ENCODE measurements at regions not wholly inside any gene's neighbourhood (a gene's known extent, or its start where the extent isn't known, plus 50 kb on each side); places are given as distances from the start of the nearest gene placed in this dataset.

GRCh38 chr2:105691947-105692390 is 52.7 kb upstream of the NCK2 start:
- CTCF ChIA-PET = no interaction called here
- Mint-ChIP-seq H3K36me3 (ENCODE audit: insufficient read depth, unreplicated experiment) (peaks cover 4% of the 10 kb centered on the region), H3K27me3 (ENCODE audit: insufficient read depth, unreplicated experiment) (peaks cover 3% of the 10 kb centered on the region), H3K4me3 (ENCODE audit: unreplicated experiment) (no peak overlapping the region), H3K27ac (ENCODE audit: low read depth, unreplicated experiment) (no peak overlapping the region), H3K9me3 (ENCODE audit: unreplicated experiment) (peaks cover 7% of the 10 kb centered on the region), H3K4me1 (ENCODE audit: insufficient read depth, unreplicated experiment) (no peaks in the 10 kb centered on the region)
- DNase-seq (ENCODE audit: unreplicated experiment) = no peak
- BruUV-seq (replicated peaks) = no TSS peak
- intact Hi-C loops (cut with micrococcal nuclease) = no loop called here
- POLR2A ChIA-PET = no interaction called here
- TF ChIP-seq CTCF (IDR thresholded peaks at IDR 0.05; ENCODE audit: unreplicated experiment) = no peak

DNA sequence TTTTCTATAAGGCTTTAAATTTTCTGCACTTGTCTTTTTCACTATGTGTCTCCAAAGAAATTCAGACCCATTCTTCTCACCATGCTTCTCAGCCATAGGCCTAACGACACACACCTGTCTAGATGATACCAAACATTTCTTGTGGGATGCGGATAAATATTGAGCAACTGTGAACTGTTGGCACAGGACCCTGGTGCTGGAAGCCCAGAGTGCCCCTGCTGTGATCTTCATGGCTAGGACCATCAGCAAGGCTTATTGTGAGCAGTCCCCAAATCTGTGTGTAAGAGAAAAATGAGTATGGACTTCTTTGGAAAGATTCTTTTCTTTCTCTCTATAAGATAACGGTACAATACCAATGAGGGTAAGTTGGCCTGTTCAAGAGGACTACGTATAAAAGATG is 54.1 kb upstream of the NCK2 start:
- Mint-ChIP-seq H3K27me3 (ENCODE audit: insufficient read depth, unreplicated experiment) (no peaks in the 10 kb centered on the region), H3K4me1 (ENCODE audit: insufficient read depth, unreplicated experiment) (no peaks in the 10 kb centered on the region), H3K9me3 (ENCODE audit: unreplicated experiment) (peaks cover 7% of the 10 kb centered on the region), H3K27ac (ENCODE audit: low read depth, unreplicated experiment) (no peak overlapping the region), H3K4me3 (ENCODE audit: unreplicated experiment) (no peak overlapping the region), H3K36me3 (ENCODE audit: insufficient read depth, unreplicated experiment) (peaks cover 4% of the 10 kb centered on the region)
- BruUV-seq (replicated peaks) = no TSS peak
- CTCF ChIA-PET = no interaction called here
- no peak for TF ChIP-seq CTCF (IDR thresholded peaks at IDR 0.05; ENCODE audit: unreplicated experiment)
- POLR2A ChIA-PET = no interaction called here
- intact Hi-C loops (cut with micrococcal nuclease) = no loop called here
- no peak for DNase-seq (ENCODE audit: unreplicated experiment)

DNA sequence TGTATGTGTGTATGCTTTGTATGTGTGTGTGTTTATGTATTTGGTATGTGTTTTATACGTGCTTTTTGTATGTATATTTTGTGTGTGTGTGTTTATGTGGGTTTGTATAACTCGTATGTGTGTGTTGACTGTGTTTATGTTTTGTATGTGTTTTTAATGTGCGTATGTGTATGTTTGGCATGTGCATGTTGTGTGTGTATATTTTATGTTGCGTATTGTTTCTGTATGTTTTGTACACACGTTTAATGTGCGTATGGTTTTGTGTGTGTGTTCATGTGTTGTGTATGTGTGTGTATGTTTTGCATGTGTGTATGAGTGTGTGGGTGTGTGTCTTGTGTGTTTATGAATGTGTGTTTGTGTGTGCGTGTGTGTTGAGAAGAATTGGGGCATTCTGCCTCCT is 55.2 kb upstream of the NCK2 start:
- BruUV-seq (replicated peaks) = no TSS peak
- H3K4me3 Mint-ChIP-seq (ENCODE audit: unreplicated experiment) = no peak overlapping the region
- intact Hi-C loops (cut with micrococcal nuclease) = no loop called here
- no peak for TF ChIP-seq CTCF (IDR thresholded peaks at IDR 0.05; ENCODE audit: unreplicated experiment)
- DNase-seq (ENCODE audit: unreplicated experiment) = no peak
- H3K27ac Mint-ChIP-seq (ENCODE audit: low read depth, unreplicated experiment) = no peak overlapping the region
- ChIA-PET POLR2A (no interaction called here), CTCF (no interaction called here)
- no peaks in the 10 kb centered on the region for H3K27me3 Mint-ChIP-seq (ENCODE audit: insufficient read depth, unreplicated experiment)
- peaks cover 7% of the 10 kb centered on the region for H3K9me3 Mint-ChIP-seq (ENCODE audit: unreplicated experiment)
- H3K4me1 Mint-ChIP-seq (ENCODE audit: insufficient read depth, unreplicated experiment) = no peaks in the 10 kb centered on the region
- peaks cover 5% of the 10 kb centered on the region for H3K36me3 Mint-ChIP-seq (ENCODE audit: insufficient read depth, unreplicated experiment)

DNA sequence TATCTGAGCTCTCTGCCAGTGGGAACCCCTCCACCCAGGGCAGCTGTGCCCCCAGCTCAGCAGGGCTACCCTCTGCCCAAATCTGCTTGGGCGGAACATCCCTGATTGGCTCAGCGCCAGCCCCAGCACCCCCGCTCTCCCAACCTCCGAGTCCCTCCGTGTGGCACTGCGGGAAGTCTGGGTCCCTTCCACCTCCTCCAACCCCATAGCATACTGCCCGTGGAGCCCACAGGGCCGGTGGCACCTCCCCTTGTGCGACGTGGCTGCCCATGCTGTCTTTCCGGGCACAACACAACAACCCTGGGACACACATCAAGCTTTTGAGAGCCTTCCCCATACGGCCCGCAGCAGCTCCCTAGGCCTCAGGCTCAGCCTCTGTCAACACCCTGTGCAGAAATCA is 55.8 kb upstream of the NCK2 start:
- ChIA-PET POLR2A (no interaction called here), CTCF (no interaction called here)
- Mint-ChIP-seq H3K9me3 (ENCODE audit: unreplicated experiment) (peaks cover 7% of the 10 kb centered on the region), H3K27me3 (ENCODE audit: insufficient read depth, unreplicated experiment) (no peaks in the 10 kb centered on the region), H3K4me1 (ENCODE audit: insufficient read depth, unreplicated experiment) (no peaks in the 10 kb centered on the region), H3K36me3 (ENCODE audit: insufficient read depth, unreplicated experiment) (peaks cover 5% of the 10 kb centered on the region), H3K27ac (ENCODE audit: low read depth, unreplicated experiment) (no peak overlapping the region), H3K4me3 (ENCODE audit: unreplicated experiment) (no peak overlapping the region)
- intact Hi-C loops (cut with micrococcal nuclease) = no loop called here
- no TSS peak for BruUV-seq (replicated peaks)
- no peak for DNase-seq (ENCODE audit: unreplicated experiment)
- TF ChIP-seq CTCF (IDR thresholded peaks at IDR 0.05; ENCODE audit: unreplicated experiment) = no peak
